Fibroblast of peridontal ligament (primary cell): ENCODE measurements at regions not wholly inside any gene's neighbourhood (a gene's known extent, or its start where the extent isn't known, plus 50 kb on each side); places are given as distances from the start of the nearest gene placed in this dataset.

Source experiments
- DNase-seq: peaks from one replicate; pipeline ENCODE4 v3.0.0-alpha.2; 2010; ENCODE audit errors: extremely low read depth

DNA sequence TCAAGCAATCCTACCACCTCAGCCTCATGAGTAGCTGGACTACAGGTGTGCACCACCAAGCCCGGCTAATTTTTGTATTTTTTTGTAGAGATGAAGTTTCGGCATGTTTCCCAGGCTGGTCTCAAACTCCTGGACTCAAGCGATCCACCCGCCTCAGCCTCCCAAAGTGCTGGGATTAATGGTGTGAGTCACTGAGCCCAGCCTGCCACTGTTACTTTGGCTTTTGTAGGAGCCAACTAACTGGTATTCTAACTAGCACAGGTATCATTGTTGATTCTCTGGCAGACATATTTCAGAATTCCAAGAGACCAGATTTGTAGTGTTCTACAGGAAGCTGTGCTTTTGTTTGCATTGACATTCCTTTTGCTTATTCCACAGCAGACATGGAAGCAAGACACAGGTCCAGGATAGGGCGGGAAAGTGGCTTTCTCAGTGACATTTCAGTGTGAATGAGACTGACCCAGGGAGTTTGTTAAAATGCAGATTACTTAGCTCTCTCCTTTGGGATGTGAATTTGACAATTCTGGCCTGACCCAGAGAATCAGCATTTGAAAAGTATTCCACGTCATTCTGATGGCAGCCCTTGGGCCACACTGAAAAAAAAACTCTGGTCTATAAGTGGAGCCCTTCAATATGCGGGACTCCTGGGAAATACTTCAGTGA lies 52.2 kb upstream of the PAX6 start:
- no peak for DNase-seq

DNA sequence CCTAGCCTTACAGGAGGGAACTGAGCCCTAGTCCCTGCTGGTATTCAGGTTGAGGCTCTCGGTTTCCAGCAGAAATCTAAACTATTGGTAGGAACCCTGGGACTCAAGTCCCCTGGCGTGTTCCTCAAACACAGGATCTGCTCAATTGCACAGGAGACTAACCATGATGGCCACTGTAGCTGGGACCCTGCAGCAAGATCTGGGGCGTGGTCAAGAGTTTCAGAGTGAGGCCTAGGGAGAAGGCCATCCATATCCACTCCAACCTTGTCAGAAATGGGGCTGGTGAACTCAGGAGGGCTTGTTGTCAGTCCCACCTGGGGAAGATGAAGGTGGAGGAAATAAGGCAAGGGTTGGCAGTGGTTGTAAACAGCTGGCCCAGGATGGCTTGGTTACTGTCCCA lies 49.9 kb upstream of the PAX6 start:
- no peak for DNase-seq
